Fibroblast of peridontal ligament (primary cell): ENCODE measurements at regions not wholly inside any gene's neighbourhood (a gene's known extent, or its start where the extent isn't known, plus 50 kb on each side); places are given as distances from the start of the nearest gene placed in this dataset.
"Not testable (repeated sequence)": the region's sequence is repeated elsewhere in the genome, so short reads cannot be mapped to it uniquely, and the experiment has no call there.

Experiments
- DNase-seq: peaks from one replicate; pipeline ENCODE4 v3.0.0-alpha.2; 2010; ENCODE audit errors: extremely low read depth

DNA sequence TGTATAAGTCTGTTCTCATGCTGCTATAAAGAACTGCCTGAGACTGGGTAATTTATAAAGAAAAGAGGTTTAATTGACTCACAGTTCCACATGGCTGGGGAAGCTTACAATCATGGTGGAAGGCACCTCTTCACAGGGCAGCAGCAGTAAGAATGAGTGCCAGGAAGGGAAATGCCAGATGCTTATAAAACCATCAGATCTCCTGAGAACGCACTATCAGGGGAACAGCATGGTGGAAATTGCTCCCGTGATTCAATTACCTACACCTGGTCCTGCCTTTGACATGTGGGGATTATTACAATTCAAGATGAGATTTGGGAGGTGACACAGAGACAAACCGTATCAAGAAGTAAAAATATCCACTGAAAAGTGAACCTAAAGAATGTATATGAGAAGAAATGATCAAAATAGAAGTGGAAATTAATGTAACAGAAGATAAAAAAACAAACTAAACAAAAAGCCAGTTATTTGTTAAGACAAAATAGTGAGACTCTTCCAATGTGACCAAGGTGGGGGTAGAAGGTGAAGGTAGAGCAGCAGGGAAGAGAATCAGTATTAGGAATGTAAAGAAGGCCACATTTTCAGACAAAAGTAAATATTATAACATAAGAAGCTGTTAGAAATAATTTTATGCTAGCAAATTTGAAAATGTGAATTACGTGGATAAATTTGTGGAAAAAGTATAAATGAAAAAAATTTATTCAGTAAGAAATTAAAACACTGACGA, 372.9 kb downstream of the NKX6-1 start:
- DNase-seq: no peak

DNA sequence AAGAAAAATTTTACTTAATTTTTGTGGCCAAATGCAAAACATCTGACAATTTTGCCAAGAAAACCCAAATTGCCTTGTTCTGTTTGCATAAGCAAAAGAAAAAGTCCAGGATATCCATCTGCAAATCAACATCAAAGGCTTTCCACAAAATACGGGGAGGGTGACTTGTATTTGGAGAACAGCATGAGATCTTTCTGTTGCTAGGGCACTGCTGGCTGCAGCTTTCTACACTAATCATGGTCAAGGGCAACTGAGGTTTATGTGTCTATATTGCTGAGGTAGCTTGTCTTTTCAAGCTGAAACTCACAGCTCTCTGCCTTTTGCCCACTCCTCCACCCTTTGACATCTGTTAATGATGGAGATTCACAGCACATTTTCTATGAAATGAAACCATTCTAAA, 389.1 kb downstream of the NKX6-1 start:
- DNase-seq: no peak

GRCh38 chr4:84101653-84102625, 397.2 kb downstream of the NKX6-1 start:
- not testable (repeated sequence) for DNase-seq

GRCh38 chr4:84100071-84100470, 399.0 kb downstream of the NKX6-1 start:
- DNase-seq: no peak

- DNase-seq: no peak
Observed at GRCh38 chr4:84099599-84099998, 399.5 kb downstream of the NKX6-1 start.

GRCh38 chr4:84091266-84091665, 407.8 kb downstream of the NKX6-1 start:
- DNase-seq: no peak

DNA sequence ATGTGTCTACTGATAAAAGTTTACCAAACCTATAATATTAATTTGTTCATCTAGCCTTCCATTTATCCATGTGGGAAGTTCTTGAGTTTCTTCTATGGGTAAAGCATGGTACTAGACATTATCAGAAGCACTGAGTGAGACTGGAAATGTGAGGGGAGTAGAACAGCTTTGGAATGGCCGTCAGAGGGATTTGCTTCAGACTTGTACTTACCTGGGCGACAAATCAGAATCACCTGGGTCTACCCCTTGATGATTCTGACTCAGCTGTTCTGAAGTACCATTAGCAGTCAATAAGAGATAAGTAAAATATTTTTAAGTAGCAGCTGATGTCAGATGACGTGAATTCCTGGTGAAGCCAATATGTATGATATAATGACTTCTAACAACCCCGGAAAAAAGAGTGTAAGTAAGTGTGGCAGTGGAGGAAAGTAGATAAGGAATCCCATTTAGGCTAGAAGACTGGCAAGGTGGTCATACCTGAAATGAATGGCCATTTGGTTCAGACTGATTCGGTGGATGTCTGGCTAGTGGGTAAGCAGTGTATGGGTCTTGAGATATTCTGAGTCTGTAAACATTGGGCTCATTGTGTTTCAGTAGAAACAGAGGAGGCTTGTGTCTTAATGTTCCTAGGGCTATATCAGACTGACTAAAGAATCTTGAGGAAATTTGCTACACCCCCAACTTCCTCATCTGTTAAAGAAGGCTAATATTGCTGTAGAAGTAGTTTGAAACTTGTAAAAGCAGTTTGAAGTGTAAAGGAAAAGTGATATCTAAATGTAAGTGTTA, 409.2 kb downstream of the NKX6-1 start:
- no peak for DNase-seq

GRCh38 chr4:84085986-84086385, 413.1 kb downstream of the NKX6-1 start:
- no peak for DNase-seq

DNA sequence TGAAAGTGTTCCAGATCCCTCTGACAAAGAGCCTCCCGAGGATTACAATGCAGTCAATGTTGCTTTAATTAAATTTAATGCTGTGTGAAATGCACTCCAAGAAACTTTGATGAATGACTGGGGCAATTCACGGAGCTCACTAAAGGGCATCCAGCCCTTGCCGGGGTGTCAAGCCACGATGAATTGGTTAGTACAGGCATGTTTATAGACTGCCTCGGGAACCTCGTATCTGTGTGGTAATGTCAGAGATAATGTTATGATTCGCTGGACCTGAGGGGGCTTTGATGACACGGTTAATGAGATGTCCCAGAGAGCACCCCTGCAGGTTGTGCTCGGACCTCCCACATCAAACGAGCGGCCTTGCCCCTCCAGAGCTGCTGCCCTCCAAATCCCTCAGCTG, 428.8 kb downstream of the NKX6-1 start:
- no peak for DNase-seq

- DNase-seq: no peak
Observed at GRCh38 chr4:84063619-84064018, 435.5 kb downstream of the NKX6-1 start.

- DNase-seq: no peak
Observed at GRCh38 chr4:84058201-84058600, 440.9 kb downstream of the NKX6-1 start.

GRCh38 chr4:84051639-84052038, 447.5 kb downstream of the NKX6-1 start:
- DNase-seq: no peak

DNA sequence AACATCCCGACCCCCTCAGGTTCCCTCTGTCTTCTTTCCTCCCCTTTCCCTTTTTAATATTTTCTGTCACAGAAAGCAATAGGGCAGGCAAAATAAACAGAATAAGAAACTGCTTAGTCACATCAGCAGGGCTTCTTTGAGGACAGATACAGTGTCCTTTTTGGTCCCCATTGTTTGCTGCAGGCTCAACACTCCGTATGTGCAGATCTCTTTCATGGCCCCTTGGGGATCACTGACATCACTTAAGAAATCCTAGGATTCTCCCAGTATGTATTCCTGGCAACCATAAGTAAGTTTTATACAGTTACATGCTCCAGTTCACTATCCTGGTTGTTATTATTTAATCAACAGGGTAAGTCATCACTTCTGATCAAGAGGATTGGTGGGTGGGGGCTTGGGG, 448.0 kb downstream of the NKX6-1 start:
- no peak for DNase-seq

- DNase-seq: no peak
Observed at GRCh38 chr4:84050015-84050414, 449.1 kb downstream of the NKX6-1 start.

GRCh38 chr4:84046551-84046950, 452.5 kb downstream of the NKX6-1 start:
- DNase-seq: no peak

GRCh38 chr4:84041426-84041825, 457.7 kb downstream of the NKX6-1 start:
- DNase-seq: no peak

- no peak for DNase-seq
Observed at GRCh38 chr4:84035568-84035967, 463.5 kb downstream of the NKX6-1 start.

DNA sequence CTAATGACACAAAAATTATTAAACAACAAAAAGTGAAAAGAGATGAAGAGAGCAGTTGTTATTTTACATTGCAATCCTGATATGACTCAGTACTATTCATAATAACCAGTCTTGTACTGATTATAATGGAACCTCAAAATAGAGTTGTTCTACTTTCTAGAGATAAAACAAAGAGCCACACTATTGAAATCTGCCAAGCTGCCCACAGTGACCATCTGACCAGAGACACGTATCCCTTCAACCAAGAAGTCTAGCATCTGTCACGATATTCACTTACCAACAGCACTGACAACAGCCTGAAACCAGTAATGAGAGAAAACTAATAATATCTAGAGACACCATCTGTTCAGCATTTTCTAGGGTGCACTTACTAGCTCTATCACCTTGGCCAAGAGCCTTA, 466.7 kb downstream of the NKX6-1 start:
- no peak for DNase-seq

GRCh38 chr4:84031401-84031800, 467.7 kb downstream of the NKX6-1 start:
- DNase-seq: no peak

GRCh38 chr4:84028340-84028739, 470.8 kb downstream of the NKX6-1 start:
- no peak for DNase-seq

GRCh38 chr4:84024405-84024804, 474.7 kb downstream of the NKX6-1 start:
- DNase-seq: no peak

GRCh38 chr4:84022564-84022963, 476.5 kb downstream of the NKX6-1 start:
- DNase-seq: no peak
